H1 (cell line): ENCODE measurements at regions not wholly inside any gene's neighbourhood (a gene's known extent, or its start where the extent isn't known, plus 50 kb on each side); places are given as distances from the start of the nearest gene placed in this dataset.

ENCODE experiments used
- CBX8 ChIP-seq: fragments of 300-800, 300-1000 bp; sonication (generic); IDR thresholded peaks from 2 replicates; pipeline ENCODE4 v1.7.1; 2016; ENCODE audit warnings: low read depth, low read length, borderline replicate concordance
- HDAC6 ChIP-seq: IDR thresholded peaks from one replicate; pipeline ENCODE4 v1.7.1; 2012; ENCODE audit warnings: low read depth, mild to moderate bottlenecking, inconsistent platforms, low read length, moderate library complexity
- NANOG ChIP-seq: IDR thresholded peaks from 2 replicates; pipeline ENCODE4 v1.6.1; 2011; ENCODE audit warnings: low read length, low read depth, mild to moderate bottlenecking, inconsistent platforms; ENCODE audit not compliant: insufficient read depth, poor library complexity, severe bottlenecking
- RXRA ChIP-seq: IDR thresholded peaks from 2 replicates; pipeline ENCODE4 v1.6.1; 2011; ENCODE audit warnings: low read depth, mild to moderate bottlenecking, low read length, moderate library complexity; ENCODE audit not compliant: insufficient read depth
- TAF7 ChIP-seq: optimal IDR thresholded peaks from 2 replicates; pipeline ENCODE3; 2011; ENCODE audit warnings: low read depth, mild to moderate bottlenecking, inconsistent platforms, low read length, moderate library complexity, borderline replicate concordance

DNA sequence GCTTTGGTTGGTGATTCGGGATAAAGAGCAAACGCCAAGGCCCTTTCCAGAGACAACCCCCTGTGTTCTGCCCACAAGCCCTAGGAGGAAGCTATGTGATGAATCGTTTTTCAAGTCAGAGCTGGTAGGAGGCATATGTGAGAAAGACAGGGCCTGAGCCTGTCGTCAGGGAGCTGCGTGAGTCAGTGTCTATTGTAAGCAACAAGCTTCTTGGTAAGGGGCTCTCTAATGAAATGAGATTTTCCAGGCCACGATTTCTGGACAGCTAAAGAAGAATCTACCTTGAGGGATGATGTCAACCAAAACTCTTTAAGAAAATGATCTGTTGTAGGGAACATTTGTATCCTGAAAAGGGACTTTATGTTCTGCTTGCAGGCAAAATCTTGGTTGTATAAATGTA, 318.9 kb upstream of the IL12A start (continued):
- no peak for TF ChIP-seq CBX8
- TF ChIP-seq RXRA = no peak
- TF ChIP-seq TAF7 = no peak
- no peak for TF ChIP-seq NANOG
- no peak for TF ChIP-seq HDAC6
